HEK293T (cell line): ENCODE measurements at regions not wholly inside any gene's neighbourhood (a gene's known extent, or its start where the extent isn't known, plus 50 kb on each side); places are given as distances from the start of the nearest gene placed in this dataset.

Source experiments
- ELF4 ChIP-seq: fragments of 450-650 bp; IDR thresholded peaks from 2 replicates; pipeline ENCODE4 v1.6.1; 2017; ENCODE audit warnings: antibody characterized with exemption
- FOXA1 ChIP-seq: fragments of 450-650 bp; IDR thresholded peaks from 2 replicates; pipeline ENCODE4 v1.6.1; 2016; ENCODE audit warnings: mild to moderate bottlenecking
- FOXK2 ChIP-seq: fragments of 450-650 bp; IDR thresholded peaks from 2 replicates; pipeline ENCODE4 v1.6.1; 2016; ENCODE audit warnings: mild to moderate bottlenecking
- FOXM1 ChIP-seq: fragments of 450-650 bp; IDR thresholded peaks from 2 replicates; pipeline ENCODE4 v1.6.1; 2017; ENCODE audit warnings: mild to moderate bottlenecking, borderline replicate concordance
- PKNOX1 ChIP-seq: fragments of 450-650 bp; IDR thresholded peaks from 2 replicates; pipeline ENCODE4 v1.6.1; 2016
- SP1 ChIP-seq: fragments of 450-650 bp; IDR thresholded peaks from 2 replicates; pipeline ENCODE4 v1.6.1; 2017
- SUZ12 ChIP-seq: fragments of 450-650 bp; IDR thresholded peaks from 2 replicates; pipeline ENCODE4 v1.6.1; 2016; ENCODE audit warnings: mild to moderate bottlenecking
- TARDBP ChIP-seq: fragments of 450-650 bp; IDR thresholded peaks from 2 replicates; pipeline ENCODE4 v1.6.1; 2016

GRCh38 chr15:48066456-48066855 lies 54.3 kb upstream of the SLC24A5 start:
- TF ChIP-seq FOXK2 (no peak), FOXA1 (no peak), SP1 (no peak), SUZ12 (no peak), FOXM1 (no peak), ELF4 (no peak), PKNOX1 (no peak), TARDBP (no peak)
